ENCODE measurements at regions not wholly inside any gene's neighbourhood (a gene's known extent, or its start where the extent isn't known, plus 50 kb on each side); places are given as distances from the start of the nearest gene placed in this dataset.
A peak's percentile ranks its signal among the peaks of the same experiment; 100 is the strongest.
"Not testable (repeated sequence)": the region's sequence is repeated elsewhere in the genome, so short reads cannot be mapped to it uniquely, and the experiment has no call there.

DNA sequence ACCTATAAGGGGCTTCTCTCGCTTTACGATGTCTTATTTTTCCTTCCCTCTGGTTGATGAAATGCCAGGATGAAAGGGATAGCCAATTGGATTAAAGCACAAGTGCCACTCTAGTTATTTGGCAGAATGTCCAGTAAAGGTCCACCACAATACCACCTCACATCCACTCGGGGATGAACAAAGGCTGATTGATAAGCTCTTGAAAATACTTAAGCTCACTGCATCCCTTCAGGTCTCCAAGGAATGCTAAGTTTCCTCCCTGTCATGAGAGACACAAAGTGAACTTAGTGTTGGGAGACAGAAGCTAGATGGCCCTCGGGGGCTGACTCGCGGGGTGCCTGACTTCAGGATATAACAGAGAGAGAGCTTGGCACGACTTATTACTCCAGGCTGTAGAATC is 185.9 kb upstream of the ZNF644 start:
- not testable (repeated sequence) for DNase-seq (ENCODE audit: low read depth)

GRCh38 chr1:91204150-91204549 is 182.3 kb upstream of the ZNF644 start:
- DNase-seq (ENCODE audit: low read depth), result not testable (repeated sequence)

GRCh38 chr1:91201694-91202093 is 179.9 kb upstream of the ZNF644 start:
- no peak for DNase-seq (ENCODE audit: low read depth)

DNA sequence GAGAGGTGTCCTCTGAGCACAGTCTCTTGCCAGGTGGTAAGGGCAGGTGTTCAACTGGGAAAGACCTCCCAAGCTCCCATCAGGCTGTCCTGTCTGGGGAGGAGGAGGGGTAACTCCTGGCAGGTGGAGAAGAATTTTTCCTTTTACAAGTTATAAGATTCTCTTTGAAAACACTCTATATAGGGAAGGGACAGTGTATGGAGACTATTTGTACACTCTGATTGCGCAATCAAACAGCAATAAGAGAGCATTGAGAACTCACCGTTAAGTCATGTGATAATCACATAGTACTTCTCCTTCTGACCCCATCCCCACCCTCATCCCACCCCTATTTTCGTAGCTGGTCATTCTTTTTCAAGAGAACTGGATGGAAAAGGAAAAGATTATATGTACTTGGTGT is 179.3 kb upstream of the ZNF644 start:
- no peak for DNase-seq (ENCODE audit: low read depth)

DNA sequence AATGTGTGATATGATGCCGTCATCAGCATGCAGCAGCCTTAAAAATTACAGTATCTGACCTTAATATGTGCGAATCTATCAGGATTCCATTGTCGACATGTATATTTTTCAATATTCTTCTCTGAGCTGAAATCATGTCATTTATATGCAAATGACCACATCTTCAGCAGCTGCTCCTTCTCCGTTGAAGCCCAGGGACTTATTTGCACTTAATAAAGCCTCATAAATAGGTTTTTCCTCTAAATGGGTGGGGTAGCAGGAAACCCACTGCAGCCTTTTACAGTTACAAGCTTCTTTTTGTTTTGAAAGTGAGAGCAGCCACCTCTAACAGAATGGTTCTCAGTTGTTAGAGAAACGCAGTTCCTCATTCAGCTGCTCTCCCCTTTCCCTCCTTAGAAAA is 178.8 kb upstream of the ZNF644 start:
- no peak for DNase-seq (ENCODE audit: low read depth)

- DNase-seq (ENCODE audit: low read depth), result no peak
Observed at GRCh38 chr1:91199988-91200387, 178.2 kb upstream of the ZNF644 start.

DNA sequence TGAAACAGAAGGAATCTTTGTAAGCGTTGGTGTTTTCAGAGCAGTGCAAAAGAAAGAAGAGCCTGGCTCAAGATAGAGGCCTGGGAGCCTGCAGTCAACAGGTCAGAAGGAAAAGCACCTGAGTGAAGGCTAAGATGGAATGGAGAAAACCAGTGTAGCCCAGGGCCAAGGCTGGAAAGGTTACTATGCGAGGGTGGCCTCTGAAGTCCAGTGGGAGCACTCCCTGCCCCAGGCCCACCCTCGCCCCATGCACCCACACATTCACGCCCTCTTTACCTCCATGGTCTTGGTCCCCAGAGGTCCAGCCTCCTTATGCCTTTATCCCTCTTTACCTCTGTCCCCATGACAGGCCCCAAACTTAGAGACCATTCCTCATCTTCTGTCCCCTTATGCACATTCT is 169.2 kb upstream of the ZNF644 start:
- DNase-seq (ENCODE audit: low read depth), result no peak

- DNase-seq (ENCODE audit: low read depth), result no peak
Observed at GRCh38 chr1:91189096-91189495, 167.3 kb upstream of the ZNF644 start.

DNA sequence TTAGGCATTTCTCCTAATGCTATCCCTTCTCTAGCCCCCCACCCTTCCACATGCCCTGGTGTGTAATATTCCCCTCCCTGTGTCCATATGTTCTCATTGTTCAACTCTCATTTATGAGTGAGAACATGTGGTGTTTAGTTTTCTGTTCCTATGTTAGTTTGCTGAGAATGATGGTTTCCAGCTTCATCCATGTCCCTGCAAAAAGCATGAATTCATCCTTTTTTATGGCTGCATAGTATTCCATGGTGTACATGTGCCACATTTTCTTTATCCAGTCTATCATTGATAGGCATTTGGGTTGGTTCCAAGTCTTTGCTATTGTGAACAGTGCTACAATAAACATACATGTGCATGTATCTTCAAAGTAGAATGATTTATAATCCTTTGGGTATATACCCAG is 161.0 kb upstream of the ZNF644 start:
- DNase-seq (ENCODE audit: low read depth), result not testable (repeated sequence)

- DNase-seq (ENCODE audit: low read depth), result no peak
Observed at GRCh38 chr1:91176250-91176649, 154.4 kb upstream of the ZNF644 start.

GRCh38 chr1:91174734-91175133 is 152.9 kb upstream of the ZNF644 start:
- DNase-seq (ENCODE audit: low read depth), result no peak

- DNase-seq (ENCODE audit: low read depth), result peak; percentile 12
Observed at GRCh38 chr1:91173346-91173890, 151.6 kb upstream of the ZNF644 start.

GRCh38 chr1:91172541-91172940 is 150.7 kb upstream of the ZNF644 start:
- DNase-seq (ENCODE audit: low read depth), result no peak

- DNase-seq (ENCODE audit: low read depth), result peak; percentile 27
Observed at GRCh38 chr1:91171898-91172297, 150.1 kb upstream of the ZNF644 start.

- DNase-seq (ENCODE audit: low read depth), result no peak
Observed at GRCh38 chr1:91170571-91170970, 148.7 kb upstream of the ZNF644 start.

DNA sequence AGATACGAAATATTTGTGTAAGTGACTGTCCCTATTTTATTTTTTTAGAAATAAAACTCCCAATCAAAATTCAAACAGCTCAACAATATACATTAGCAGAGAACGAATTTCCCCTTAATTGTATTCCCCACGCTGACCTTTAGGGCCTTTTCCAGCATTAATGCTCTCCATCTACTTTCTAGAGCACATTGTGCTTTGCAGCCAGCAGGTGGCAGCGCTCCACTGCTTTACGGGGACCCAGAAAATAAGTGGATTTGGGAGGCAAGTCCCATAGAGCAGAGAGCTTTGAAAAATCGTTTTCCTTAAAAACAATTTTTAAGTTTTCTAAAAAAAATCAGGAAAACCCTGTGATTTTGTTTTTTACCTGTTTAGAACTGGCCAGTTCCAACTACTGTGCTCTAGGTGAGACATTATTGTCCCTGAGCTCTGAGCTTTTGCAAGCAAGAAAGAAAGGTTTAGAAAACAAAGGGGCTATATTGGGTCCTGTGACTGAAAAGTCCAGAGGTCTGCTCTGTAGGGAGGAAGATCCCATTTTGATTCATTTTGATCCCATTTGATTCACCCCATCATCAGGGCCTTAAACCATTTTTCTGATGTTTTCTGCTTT is 144.4 kb upstream of the ZNF644 start:
- peak; percentile 15 for DNase-seq (ENCODE audit: low read depth)

DNA sequence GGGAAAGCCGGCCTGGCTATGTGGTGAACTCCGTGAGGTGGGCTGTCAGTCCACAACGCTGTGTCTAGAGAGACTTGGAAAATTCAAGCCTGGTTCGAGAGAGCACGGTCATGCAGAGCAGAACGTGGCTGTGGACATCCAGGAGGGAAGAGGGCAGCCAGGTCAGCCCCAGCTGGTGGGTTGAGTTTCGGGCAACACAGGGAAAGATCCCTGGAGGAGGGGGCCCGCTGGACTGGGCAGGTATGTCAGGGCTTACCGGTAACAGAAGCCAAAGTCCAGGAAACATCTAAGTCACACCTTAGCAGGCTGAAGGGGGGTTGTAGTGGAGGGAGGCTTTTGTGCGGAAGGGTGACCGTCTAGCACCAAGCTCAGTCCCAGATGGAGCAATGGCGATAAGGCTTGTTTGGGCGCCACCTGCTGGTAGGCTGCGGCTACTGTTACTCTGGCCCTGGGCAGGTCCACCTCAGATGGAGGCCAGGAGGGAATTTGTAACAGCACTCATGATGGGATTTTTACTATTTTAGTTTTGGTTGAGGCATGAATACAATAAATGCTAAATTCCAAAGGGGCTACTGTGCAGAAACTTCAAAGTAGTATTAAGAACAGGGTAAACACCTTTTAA is 143.3 kb upstream of the ZNF644 start:
- peak; percentile 26 for DNase-seq (ENCODE audit: low read depth)

- no peak for DNase-seq (ENCODE audit: low read depth)
Observed at GRCh38 chr1:91162613-91163012, 140.8 kb upstream of the ZNF644 start.

GRCh38 chr1:91161749-91162148 is 139.9 kb upstream of the ZNF644 start:
- no peak for DNase-seq (ENCODE audit: low read depth)

DNA sequence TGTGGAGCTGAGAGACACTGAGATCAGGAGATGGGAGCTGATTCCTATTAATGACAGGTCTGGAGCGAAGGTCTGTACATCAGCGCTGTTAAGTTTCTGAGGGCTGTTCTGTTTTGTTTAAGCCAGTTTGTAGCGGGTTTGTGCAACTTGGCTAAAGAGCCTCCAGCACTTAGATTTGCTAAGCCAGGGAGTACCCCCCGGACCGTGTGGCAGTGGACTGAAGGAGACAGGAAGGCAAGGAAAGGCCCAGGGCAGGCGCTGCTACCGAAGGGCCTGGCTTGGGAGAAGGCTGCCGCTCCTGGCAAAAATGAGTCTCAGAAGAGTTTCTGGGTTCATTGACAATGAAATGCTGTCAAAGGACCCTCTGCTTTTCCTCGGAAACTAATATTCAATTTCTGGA is 139.3 kb upstream of the ZNF644 start:
- no peak for DNase-seq (ENCODE audit: low read depth)

DNA sequence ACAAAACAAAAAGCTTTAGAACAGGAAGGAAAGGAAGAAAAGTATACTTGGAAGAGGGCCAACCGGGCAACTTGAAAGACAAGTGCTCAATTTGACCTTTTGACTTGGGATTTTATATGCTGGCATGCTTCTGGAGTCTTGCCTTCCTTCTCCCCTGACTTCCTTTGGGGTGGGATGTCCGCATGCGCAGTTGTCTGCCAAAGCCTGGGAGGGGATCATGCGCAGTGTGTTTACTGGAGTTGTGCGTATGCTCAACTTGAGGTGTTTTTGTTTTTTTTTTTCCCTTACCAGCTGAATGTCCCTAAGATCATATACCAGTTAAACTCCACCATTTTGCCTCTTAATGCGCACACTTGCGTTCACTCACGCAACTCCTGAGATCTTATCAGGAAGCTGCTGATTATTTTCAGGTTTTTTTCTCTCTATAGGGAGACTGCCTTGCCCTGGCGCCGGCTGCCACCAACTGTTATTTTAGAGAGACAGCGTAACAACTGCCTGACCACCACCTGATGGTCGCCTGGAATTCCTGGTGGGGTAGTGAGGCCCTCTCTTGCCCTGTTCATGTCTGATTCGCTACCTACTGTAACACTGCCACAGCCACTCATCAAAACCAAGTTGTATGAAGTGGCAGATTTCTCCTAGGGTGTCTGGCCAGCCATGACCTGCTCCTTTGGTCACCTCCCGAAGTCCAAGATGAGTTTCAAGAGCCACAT is 138.7 kb upstream of the ZNF644 start:
- no peak for DNase-seq (ENCODE audit: low read depth)

GRCh38 chr1:91153341-91153740 is 131.5 kb upstream of the ZNF644 start:
- DNase-seq (ENCODE audit: low read depth), result no peak

DNA sequence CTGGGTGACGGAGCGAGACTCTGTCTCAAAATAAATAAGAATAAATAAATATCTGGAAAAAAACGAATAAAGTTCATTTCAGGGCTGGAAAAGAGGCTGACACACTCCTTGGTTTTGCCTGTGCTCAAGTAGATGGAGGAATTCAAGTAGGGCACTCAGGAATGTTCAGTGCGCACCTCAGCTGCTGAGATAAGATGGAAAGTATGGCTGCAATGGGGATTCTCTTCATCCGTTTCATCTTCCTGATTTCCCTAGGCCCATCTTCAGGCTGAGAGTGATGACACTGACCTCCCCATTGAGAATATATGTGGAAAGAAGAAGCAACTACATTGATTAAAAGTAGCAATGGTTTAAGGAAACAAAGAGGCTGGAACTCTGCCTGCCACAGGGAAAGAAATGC is 130.5 kb upstream of the ZNF644 start:
- no peak for DNase-seq (ENCODE audit: low read depth)
